Stomach smooth muscle (tissue), 2 donors: ENCODE measurements at regions not wholly inside any gene's neighbourhood (a gene's known extent, or its start where the extent isn't known, plus 50 kb on each side); places are given as distances from the start of the nearest gene placed in this dataset.

ENCODE experiments used
- H3K27ac ChIP-seq: one replicate; pipeline ENCODE4 v1.7.0; 2013; ENCODE audit warnings: mild to moderate bottlenecking, low read length, inconsistent platforms
- H3K27me3 ChIP-seq, 2 donors: one replicate each; pipeline ENCODE4 v1.7.0; 2013; ENCODE audit warnings: low read length in 2 of 2; ENCODE audit not compliant: insufficient read depth in 2 of 2, control insufficient read depth in 1 of 2
- H3K36me3 ChIP-seq, 2 donors: one replicate each; pipeline ENCODE4 v1.7.0; 2013; ENCODE audit warnings: low read length in 2 of 2; ENCODE audit not compliant: control insufficient read depth in 2 of 2, insufficient read depth in 2 of 2
- H3K4me1 ChIP-seq: one replicate; pipeline ENCODE4 v1.7.0; 2013; ENCODE audit warnings: low read length; ENCODE audit not compliant: control insufficient read depth, insufficient read depth
- H3K4me3 ChIP-seq, 2 donors: one replicate each; pipeline ENCODE4 v1.7.0; 2013; ENCODE audit warnings: low read length in 2 of 2
- H3K9ac ChIP-seq, 2 donors: one replicate each; pipeline ENCODE4 v1.7.0; 2013; ENCODE audit warnings: low read length in 2 of 2, mild to moderate bottlenecking in 1 of 2
- H3K9me3 ChIP-seq, 2 donors: one replicate each; pipeline ENCODE4 v1.7.0; 2013; ENCODE audit warnings: low read length in 2 of 2; ENCODE audit not compliant: control insufficient read depth in 2 of 2
- donor health status: healthy.
- donor health status: Pancreatic carcinoma.

DNA sequence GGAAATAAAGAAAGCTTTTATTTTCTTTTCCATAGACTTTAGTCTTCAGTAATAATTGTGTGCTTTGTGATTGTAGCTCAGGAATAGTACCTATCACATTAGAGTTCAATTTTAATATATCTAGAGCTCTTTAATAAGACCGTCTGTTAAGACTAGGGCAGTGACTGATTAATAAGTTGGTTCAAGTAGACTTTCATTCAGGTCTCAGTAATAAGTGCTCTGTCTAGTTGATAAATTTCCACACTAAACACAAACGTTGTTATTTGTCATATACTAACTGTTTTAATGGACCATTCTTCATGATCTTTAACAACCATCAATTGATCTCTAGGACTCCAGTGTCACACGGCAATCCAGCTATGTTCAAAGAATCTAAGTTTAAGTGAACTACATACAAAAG, 474.5 kb upstream of the ADGRL2 start:
- Histone ChIP-seq H3K9me3 (no peaks in the 10 kb centered on the region), H3K9ac (no peak overlapping the region), H3K4me3 (no peak overlapping the region), H3K27me3 (no peaks in the 10 kb centered on the region), H3K36me3 (no peaks in the 10 kb centered on the region), H3K4me1 (no peaks in the 10 kb centered on the region), H3K27ac (no peak overlapping the region)

DNA sequence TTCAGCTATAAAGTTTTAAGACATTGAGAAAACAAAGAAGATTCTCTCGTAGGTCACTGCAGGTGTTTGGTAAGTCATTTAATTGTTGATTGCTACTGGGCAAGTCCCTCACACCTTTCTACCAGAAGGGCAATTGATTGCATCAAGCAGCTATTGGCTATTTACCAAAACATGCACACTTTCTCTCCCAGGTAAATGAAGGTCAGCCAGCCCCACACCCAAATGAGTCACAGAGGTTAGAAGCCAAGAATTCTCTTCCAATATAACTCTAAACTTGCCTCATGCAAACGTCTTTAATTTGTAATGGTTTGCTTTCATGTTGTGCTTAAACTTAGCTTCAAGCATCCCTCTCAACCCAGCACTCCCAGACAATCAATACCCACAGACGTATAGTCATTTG, 475.3 kb upstream of the ADGRL2 start:
- Histone ChIP-seq H3K4me1 (no peaks in the 10 kb centered on the region), H3K9ac (no peak overlapping the region), H3K9me3 (no peaks in the 10 kb centered on the region), H3K27ac (no peak overlapping the region), H3K36me3 (no peaks in the 10 kb centered on the region), H3K27me3 (no peaks in the 10 kb centered on the region), H3K4me3 (no peak overlapping the region)

DNA sequence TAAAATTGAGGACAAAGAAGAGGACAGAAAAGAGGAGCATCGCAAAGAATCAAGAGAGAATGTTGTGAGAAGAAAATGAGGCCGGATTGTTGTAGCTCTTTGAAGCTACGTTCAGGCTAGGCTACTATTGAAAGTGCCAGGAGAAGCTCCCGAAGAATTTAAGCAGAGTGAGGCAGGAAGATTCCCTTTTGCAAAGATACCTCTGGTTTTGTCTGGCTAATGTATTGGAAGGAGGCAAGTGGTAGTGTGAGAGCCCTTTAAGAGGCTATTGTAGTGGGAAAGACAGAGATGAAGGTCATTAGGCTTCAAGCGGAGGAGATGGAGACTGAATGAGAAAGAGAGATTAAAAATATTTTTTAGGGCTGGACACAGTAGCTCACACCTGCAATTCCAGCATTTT, 476.9 kb upstream of the ADGRL2 start:
- H3K4me3 ChIP-seq: no peak overlapping the region
- no peaks in the 10 kb centered on the region for H3K27me3 ChIP-seq
- H3K36me3 ChIP-seq: no peaks in the 10 kb centered on the region

DNA sequence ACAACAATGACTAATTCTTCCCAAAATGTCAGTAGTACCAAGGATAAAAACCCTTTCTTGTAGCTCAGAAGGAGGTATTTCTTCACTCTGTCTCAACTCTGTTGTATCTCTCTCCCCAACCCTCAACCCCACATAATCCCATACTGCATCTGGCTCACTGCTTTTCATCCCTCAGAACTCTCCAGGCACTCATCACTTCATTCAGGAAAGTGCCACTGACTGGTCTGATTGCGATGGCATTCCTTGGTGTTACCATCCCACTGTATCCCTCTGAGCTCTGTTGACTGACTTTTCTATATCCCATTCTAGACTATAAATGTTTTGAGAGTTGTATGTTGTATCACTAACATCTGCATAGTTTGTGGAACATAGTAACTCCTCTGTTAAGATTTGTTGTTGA, 483.5 kb upstream of the ADGRL2 start:
- Histone ChIP-seq H3K36me3 (no peaks in the 10 kb centered on the region), H3K27me3 (no peaks in the 10 kb centered on the region), H3K4me3 (no peak overlapping the region), H3K4me1 (no peaks in the 10 kb centered on the region), H3K9me3 (no peaks in the 10 kb centered on the region), H3K27ac (no peak overlapping the region), H3K9ac (no peak overlapping the region)

More for the DNA sequence above, 476.9 kb upstream of the ADGRL2 start:
- Histone ChIP-seq H3K27ac (no peak overlapping the region), H3K9me3 (no peaks in the 10 kb centered on the region), H3K4me1 (no peaks in the 10 kb centered on the region), H3K9ac (no peak overlapping the region)

DNA sequence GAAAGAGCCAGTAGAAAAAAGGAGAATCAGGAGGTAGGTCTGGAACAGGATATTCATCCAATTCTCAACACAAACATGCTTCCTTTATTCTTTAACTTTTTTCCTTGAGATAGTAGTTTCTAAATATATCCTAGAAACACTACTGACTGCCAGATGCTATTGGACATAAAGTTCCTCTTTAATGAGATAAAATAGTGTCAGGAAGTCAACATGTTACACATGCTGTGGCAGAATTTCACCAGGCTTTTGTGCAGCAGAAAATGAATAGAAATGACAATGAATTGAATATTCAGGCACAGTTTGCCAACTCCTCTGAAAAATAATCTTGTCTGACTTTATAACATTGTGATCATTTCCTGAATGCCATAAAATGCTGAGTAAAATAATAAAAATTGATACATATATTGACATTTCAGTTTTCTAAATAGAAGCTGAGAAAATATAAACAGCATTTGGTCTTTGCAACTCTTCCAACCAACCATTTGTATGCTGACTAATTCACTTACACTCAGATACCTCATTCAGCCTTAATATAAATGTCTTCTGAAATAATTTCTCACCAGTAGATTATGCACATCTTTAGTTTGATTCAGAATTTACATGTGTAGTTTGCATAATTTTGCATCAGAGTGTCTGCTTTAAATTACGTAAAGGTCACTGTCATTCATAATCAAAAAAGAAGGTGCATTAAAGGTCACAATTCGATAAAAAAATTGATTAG, 486.1 kb upstream of the ADGRL2 start:
- Histone ChIP-seq H3K36me3 (no peaks in the 10 kb centered on the region), H3K4me1 (no peaks in the 10 kb centered on the region), H3K9me3 (no peaks in the 10 kb centered on the region), H3K27me3 (no peaks in the 10 kb centered on the region), H3K4me3 (no peak overlapping the region), H3K9ac (no peak overlapping the region), H3K27ac (no peak overlapping the region)

DNA sequence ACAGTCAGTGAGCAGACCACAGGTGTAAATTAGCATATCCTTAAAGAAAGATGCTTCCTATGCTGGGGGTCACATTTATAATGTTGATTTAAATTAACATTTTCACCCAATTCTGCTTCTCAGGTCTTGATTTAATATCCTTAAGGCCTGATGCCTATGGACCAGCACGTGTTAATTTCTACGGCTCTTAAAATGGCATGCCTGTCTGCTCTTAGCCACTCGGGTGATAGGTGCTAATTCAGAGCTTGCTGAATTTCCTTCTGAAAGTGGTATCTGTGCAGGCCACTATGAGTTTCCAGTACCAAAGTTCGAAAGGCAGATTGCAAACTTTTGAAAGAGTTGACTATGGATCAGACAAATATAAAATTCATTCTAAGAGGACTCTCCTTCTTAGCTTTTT, 487.4 kb upstream of the ADGRL2 start:
- Histone ChIP-seq H3K4me3 (no peak overlapping the region), H3K9ac (no peak overlapping the region), H3K9me3 (no peaks in the 10 kb centered on the region), H3K27ac (no peak overlapping the region), H3K36me3 (no peaks in the 10 kb centered on the region), H3K4me1 (no peaks in the 10 kb centered on the region), H3K27me3 (no peaks in the 10 kb centered on the region)

DNA sequence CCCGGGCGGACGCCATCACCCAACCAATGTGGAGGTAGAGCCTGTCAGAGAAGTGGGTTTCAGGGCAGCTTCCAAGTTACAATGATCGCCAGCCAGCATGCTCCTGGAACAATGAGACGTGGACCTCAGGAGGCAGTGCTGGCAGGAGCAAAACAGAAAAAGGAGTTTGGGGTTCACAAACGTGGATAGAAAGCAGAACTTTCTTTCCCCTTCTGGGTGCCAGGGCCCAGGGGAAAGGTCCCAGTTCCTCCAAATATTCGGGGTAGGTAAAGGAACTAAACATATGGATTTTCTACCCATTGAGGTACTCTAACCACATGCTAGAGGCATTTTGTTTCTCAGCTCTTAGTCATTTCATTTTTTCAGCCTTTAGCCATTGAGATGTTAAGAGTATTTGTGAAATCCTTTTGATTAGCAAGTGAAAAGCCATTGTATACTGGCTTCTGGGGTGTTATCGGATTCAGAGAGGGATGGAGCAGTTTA, 488.4 kb upstream of the ADGRL2 start:
- Histone ChIP-seq H3K4me1 (no peaks in the 10 kb centered on the region), H3K36me3 (no peaks in the 10 kb centered on the region)

DNA sequence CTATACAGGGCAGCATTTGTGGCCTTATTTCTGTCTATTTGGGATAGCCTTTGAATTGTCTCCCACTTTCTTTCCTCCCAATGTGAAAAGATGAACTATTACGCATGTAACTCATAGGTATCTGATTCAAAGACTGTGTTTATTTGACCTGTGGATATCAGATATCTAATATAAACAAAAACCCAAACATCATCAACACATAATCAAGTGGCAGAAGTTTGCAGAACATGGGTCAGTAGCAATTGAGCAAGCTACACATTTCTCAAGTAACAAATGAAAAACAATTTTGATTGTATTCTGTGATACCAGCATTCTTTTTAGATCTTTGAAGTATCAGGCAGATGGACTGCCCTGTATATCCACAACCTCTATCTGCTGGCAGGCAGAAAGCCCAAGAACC, 490.5 kb upstream of the ADGRL2 start:
- no peaks in the 10 kb centered on the region for H3K9me3 ChIP-seq
- no peak overlapping the region for H3K9ac ChIP-seq
- no peaks in the 10 kb centered on the region for H3K27me3 ChIP-seq
- no peaks in the 10 kb centered on the region for H3K4me1 ChIP-seq
- no peak overlapping the region for H3K27ac ChIP-seq
- no peaks in the 10 kb centered on the region for H3K36me3 ChIP-seq
- no peak overlapping the region for H3K4me3 ChIP-seq

More for the DNA sequence above, 488.4 kb upstream of the ADGRL2 start:
- Histone ChIP-seq H3K9ac (no peak overlapping the region), H3K9me3 (no peaks in the 10 kb centered on the region), H3K27me3 (no peaks in the 10 kb centered on the region), H3K4me3 (no peak overlapping the region), H3K27ac (no peak overlapping the region)

DNA sequence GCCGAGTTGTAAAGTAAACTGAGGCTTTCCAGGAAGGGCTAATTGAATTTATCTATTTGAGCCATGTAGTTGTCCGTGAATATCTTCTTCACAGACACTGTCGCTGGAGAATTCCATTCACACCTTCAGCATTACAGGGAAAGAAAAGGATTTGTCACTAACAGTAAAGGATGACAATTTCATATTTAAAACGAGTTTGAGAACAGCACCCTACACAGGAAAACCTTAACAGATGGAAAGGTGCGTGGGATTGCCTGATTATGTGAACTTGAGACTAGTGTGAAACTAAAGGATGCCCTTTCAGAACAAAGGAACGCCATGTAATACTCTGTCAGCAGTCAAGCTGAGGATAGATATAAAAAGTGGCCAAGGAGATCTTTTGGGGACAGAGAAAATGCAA, 492.5 kb upstream of the ADGRL2 start:
- Histone ChIP-seq H3K27me3 (no peaks in the 10 kb centered on the region), H3K4me1 (no peaks in the 10 kb centered on the region), H3K36me3 (no peaks in the 10 kb centered on the region), H3K4me3 (no peak overlapping the region), H3K9me3 (no peaks in the 10 kb centered on the region), H3K9ac (no peak overlapping the region), H3K27ac (no peak overlapping the region)

DNA sequence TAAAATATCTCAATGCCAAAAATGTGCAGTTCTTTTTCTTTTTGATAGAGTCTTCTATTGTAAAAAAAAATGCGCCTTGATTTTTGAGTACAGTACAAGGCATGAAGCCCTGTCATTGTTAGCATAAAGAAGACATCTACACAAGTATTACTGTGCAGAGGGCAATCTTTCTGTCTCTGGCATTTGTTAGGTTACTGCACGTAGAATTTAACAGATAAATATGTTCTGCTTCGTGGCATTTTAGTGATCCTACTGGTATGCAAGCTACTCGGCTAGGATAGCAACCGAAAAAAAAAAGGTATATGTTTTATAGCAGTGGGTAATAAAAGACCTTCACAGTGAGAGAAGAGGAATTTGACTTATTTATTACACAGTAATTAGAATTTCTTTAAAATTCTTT, 492.9 kb upstream of the ADGRL2 start:
- H3K27me3 ChIP-seq: no peaks in the 10 kb centered on the region
- no peak overlapping the region for H3K27ac ChIP-seq
- no peak overlapping the region for H3K4me3 ChIP-seq
- H3K4me1 ChIP-seq: no peaks in the 10 kb centered on the region
- H3K9me3 ChIP-seq: no peaks in the 10 kb centered on the region
- no peak overlapping the region for H3K9ac ChIP-seq
- no peaks in the 10 kb centered on the region for H3K36me3 ChIP-seq

DNA sequence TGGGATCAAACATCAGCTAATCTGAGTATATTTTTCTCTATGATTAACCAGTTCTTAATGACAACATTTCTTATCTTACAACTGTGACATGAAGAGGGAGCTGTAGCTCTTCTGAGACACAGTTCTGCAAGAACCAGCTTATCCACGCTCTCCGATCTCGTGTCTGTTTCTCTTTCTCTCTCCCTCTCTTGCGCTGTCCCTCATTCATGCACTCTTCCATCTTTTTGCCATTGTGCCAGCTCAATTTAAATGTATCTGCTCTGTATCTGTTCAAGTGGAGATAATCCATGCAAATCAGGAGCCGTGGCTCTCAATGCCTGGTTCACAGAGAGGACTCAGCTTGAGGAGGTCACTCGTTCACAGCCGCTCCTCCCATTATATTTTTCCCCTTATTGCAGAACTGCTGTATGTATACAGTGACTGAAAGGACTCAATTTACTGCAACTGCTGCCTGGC, 494.7 kb upstream of the ADGRL2 start:
- H3K4me3 ChIP-seq: peak overlapping the region; percentile 78 to 81
- no peaks in the 10 kb centered on the region for H3K27me3 ChIP-seq
- H3K9ac ChIP-seq: peak overlapping the region; percentile 11 to 52
- no peaks in the 10 kb centered on the region for H3K36me3 ChIP-seq
- H3K27ac ChIP-seq: no peak overlapping the region
- H3K4me1 ChIP-seq: no peaks in the 10 kb centered on the region
- no peaks in the 10 kb centered on the region for H3K9me3 ChIP-seq
